OCI-LY3 (cell line): ENCODE measurements at regions not wholly inside any gene's neighbourhood (a gene's known extent, or its start where the extent isn't known, plus 50 kb on each side); places are given as distances from the start of the nearest gene placed in this dataset.

ENCODE experiments used
- CTCF ChIP-seq: fragments of 200-600, 300-600 bp; sonication (generic); IDR thresholded peaks from 2 replicates; pipeline ENCODE4 v1.5.1; 2014; ENCODE audit warnings: antibody characterized with exemption, low read length, low read depth
- EZH2phosphoT487 ChIP-seq: fragments of 200-600 bp; shearing (Covaris generic); IDR thresholded peaks from 2 replicates; pipeline ENCODE4 v1.6.1; 2018; ENCODE audit warnings: antibody characterized with exemption, mixed run types, low read depth

GRCh38 chr2:183490489-183490888 is 366.2 kb downstream of the NUP35 start:
- no peak for TF ChIP-seq EZH2phosphoT487
- no peak for TF ChIP-seq CTCF
